Neural cell (in vitro differentiated cells): ENCODE measurements at regions not wholly inside any gene's neighbourhood (a gene's known extent, or its start where the extent isn't known, plus 50 kb on each side); places are given as distances from the start of the nearest gene placed in this dataset.

Experiments
- H2AFZ ChIP-seq: fragments of 200-600, 300-800 bp; sonication (generic), shearing (Covaris generic); 2 replicates; pipeline ENCODE4 v1.6.0; 2014; ENCODE audit warnings: low read depth, mild to moderate bottlenecking, antibody characterized with exemption, low read length, moderate library complexity
- H3F3A ChIP-seq: fragments of 200-600 bp; shearing (Covaris generic); 2 replicates; pipeline ENCODE4 v1.6.1; 2016; ENCODE audit warnings: mild to moderate bottlenecking, moderate library complexity, mixed read lengths, antibody characterized with exemption, low read length; ENCODE audit not compliant: insufficient read depth, poor library complexity, severe bottlenecking
- H3K27ac ChIP-seq: fragments of 200-600, 300-800 bp; sonication (generic), shearing (Covaris generic); 2 replicates; pipeline ENCODE4 v1.5.1; 2014; ENCODE audit warnings: mild to moderate bottlenecking, low read length, moderate library complexity
- H3K27me3 ChIP-seq: fragments of 300-800, 200-600 bp; sonication (generic), shearing (Covaris generic); 2 replicates; pipeline ENCODE4 v1.6.0; 2014; ENCODE audit warnings: mild to moderate bottlenecking, low read depth, low read length, moderate library complexity; ENCODE audit not compliant: insufficient read depth
- H3K36me3 ChIP-seq: fragments of 300-800, 200-600 bp; sonication (generic), shearing (Covaris generic); 2 replicates; pipeline ENCODE4 v1.5.1; 2014; ENCODE audit warnings: mild to moderate bottlenecking, antibody characterized with exemption, low read length, moderate library complexity; ENCODE audit not compliant: insufficient read depth
- H3K4me2 ChIP-seq: fragments of 300-800, 200-600 bp; sonication (generic), shearing (Covaris generic); 2 replicates; pipeline ENCODE4 v1.6.0; 2014; ENCODE audit warnings: mild to moderate bottlenecking, low read length
- H3K4me3 ChIP-seq: fragments of 300-800, 200-600 bp; sonication (generic), shearing (Covaris generic); 2 replicates; pipeline ENCODE4 v1.5.1; 2014; ENCODE audit warnings: mild to moderate bottlenecking, low read length, moderate library complexity
- H3K79me2 ChIP-seq: fragments of 200-600 bp; shearing (Covaris generic); replicated peaks from 2 replicates; pipeline ENCODE4 v1.6.0; 2014; ENCODE audit warnings: mild to moderate bottlenecking, low read length, moderate library complexity; ENCODE audit not compliant: insufficient read depth
- H3K9ac ChIP-seq: fragments of 300-800, 200-600 bp; sonication (generic), shearing (Covaris generic); 2 replicates; pipeline ENCODE4 v1.6.1; 2016; ENCODE audit warnings: mild to moderate bottlenecking, low read length, mixed read lengths
- H3K9me2 ChIP-seq: fragments of 200-600 bp; shearing (Covaris generic); 2 replicates; pipeline ENCODE4 v1.6.1; 2016; ENCODE audit warnings: mild to moderate bottlenecking, low read length, mixed read lengths; ENCODE audit not compliant: insufficient read depth
- H3K9me3 ChIP-seq: fragments of 200-600, 300-800 bp; sonication (generic), shearing (Covaris generic); 2 replicates; pipeline ENCODE4 v1.6.1; 2016; ENCODE audit warnings: mild to moderate bottlenecking, mixed run types, low read length, moderate library complexity, mixed read lengths
- H4K20me1 ChIP-seq: fragments of 200-600 bp; shearing (Covaris generic); 2 replicates; pipeline ENCODE4 v1.6.1; 2016; ENCODE audit warnings: mild to moderate bottlenecking, mixed run types; ENCODE audit not compliant: insufficient read depth
- CTCF ChIP-seq: fragments of 450-650 bp; IDR thresholded peaks from 2 replicates; pipeline ENCODE4 v1.5.1; 2014; ENCODE audit warnings: antibody characterized with exemption, mild to moderate bottlenecking, moderate library complexity; ENCODE audit not compliant: poor library complexity, severe bottlenecking
- EZH2 ChIP-seq: fragments of 200-600, 300-800 bp; shearing (Covaris generic), sonication (generic); IDR thresholded peaks from 2 replicates; pipeline ENCODE4 v1.6.1; 2014; ENCODE audit warnings: antibody characterized with exemption, low read length, borderline replicate concordance, mild to moderate bottlenecking; ENCODE audit not compliant: insufficient read depth, poor library complexity, severe bottlenecking
- MXI1 ChIP-seq: fragments of 450-650 bp; conservative IDR thresholded peaks from 2 replicates; pipeline ENCODE4 v1.6.1; 2014; ENCODE audit warnings: antibody characterized with exemption, mild to moderate bottlenecking; ENCODE audit not compliant: poor library complexity, severe bottlenecking
- POLR2AphosphoS5 ChIP-seq: IDR thresholded peaks from 2 replicates; pipeline ENCODE4 v1.6.1; 2012
- RAD21 ChIP-seq: fragments of 450-650 bp; conservative IDR thresholded peaks from 2 replicates; pipeline ENCODE4 v1.6.1; 2014; ENCODE audit warnings: antibody characterized with exemption, mild to moderate bottlenecking, moderate library complexity
- REST ChIP-seq: IDR thresholded peaks from 2 replicates; pipeline ENCODE4 v1.6.1; 2012; ENCODE audit warnings: borderline replicate concordance
- SMC3 ChIP-seq: fragments of 450-650 bp; conservative IDR thresholded peaks from 2 replicates; pipeline ENCODE4 v1.6.1; 2014; ENCODE audit warnings: antibody characterized with exemption, mild to moderate bottlenecking, moderate library complexity; ENCODE audit not compliant: poor library complexity
- TAF1 ChIP-seq: IDR thresholded peaks from 2 replicates; pipeline ENCODE4 v1.6.1; 2012; ENCODE audit warnings: low read depth

GRCh38 chr4:62771983-62772557 lies 1571.9 kb downstream of the ADGRL3 start:
- H3K36me3 ChIP-seq: no peaks in the 10 kb centered on the region
- H2AFZ ChIP-seq: no peak overlapping the region
- peaks cover 4% of the 10 kb centered on the region for H3F3A ChIP-seq
- no peak overlapping the region for H3K4me2 ChIP-seq
- TF ChIP-seq CTCF (no peak), EZH2 (no peak), TAF1 (no peak)
- no peaks in the 10 kb centered on the region for H3K9me2 ChIP-seq
- no peaks in the 10 kb centered on the region for H3K27me3 ChIP-seq
- no peaks in the 10 kb centered on the region for H4K20me1 ChIP-seq
- no peaks in the 10 kb centered on the region for H3K9me3 ChIP-seq
- H3K9ac ChIP-seq: no peak overlapping the region
- H3K4me3 ChIP-seq: no peak overlapping the region
- H3K27ac ChIP-seq: no peak overlapping the region
- no peaks in the 10 kb centered on the region for H3K79me2 ChIP-seq

GRCh38 chr4:62740296-62740695 lies 1540.2 kb downstream of the ADGRL3 start:
- Histone ChIP-seq H3K36me3 (no peaks in the 10 kb centered on the region), H3K4me3 (no peak overlapping the region), H3K9me2 (no peaks in the 10 kb centered on the region), H3K4me2 (no peak overlapping the region), H4K20me1 (no peaks in the 10 kb centered on the region), H3F3A (no peaks in the 10 kb centered on the region), H3K27me3 (no peaks in the 10 kb centered on the region), H3K9me3 (no peaks in the 10 kb centered on the region), H3K9ac (no peak overlapping the region), H3K79me2 (no peaks in the 10 kb centered on the region), H2AFZ (no peak overlapping the region), H3K27ac (no peak overlapping the region)
- no peak for TF ChIP-seq POLR2AphosphoS5
- TF ChIP-seq RAD21: no peak
- no peak for TF ChIP-seq TAF1
- no peak for TF ChIP-seq EZH2
- no peak for TF ChIP-seq REST
- TF ChIP-seq CTCF: no peak
- TF ChIP-seq SMC3: no peak
- TF ChIP-seq MXI1: no peak
